RPMI8226 (cell line): ENCODE measurements at regions not wholly inside any gene's neighbourhood (a gene's known extent, or its start where the extent isn't known, plus 50 kb on each side); places are given as distances from the start of the nearest gene placed in this dataset.

ENCODE experiments used
- DNase-seq: peaks from one replicate; pipeline ENCODE4 v3.0.0-alpha.2; 2015

DNA sequence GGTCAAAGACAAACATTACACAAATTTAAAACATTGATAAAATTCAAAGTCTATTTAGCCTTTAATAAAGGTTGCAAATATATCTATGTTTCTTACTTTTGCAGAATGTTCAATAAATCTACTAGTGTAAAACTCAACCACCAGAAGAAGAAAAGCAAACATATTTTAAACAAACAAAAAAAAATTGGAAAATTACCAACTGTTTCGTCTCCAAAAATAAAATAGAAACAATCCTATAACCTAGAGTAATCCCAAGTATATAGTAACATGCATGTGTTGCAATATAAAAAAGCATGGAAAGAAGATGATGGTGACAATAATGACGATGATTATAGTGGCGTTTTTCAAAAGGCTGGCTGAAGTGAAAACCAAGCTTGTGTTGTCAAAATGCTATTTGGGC, 86.0 kb upstream of the PAPPA start:
- DNase-seq = no peak

DNA sequence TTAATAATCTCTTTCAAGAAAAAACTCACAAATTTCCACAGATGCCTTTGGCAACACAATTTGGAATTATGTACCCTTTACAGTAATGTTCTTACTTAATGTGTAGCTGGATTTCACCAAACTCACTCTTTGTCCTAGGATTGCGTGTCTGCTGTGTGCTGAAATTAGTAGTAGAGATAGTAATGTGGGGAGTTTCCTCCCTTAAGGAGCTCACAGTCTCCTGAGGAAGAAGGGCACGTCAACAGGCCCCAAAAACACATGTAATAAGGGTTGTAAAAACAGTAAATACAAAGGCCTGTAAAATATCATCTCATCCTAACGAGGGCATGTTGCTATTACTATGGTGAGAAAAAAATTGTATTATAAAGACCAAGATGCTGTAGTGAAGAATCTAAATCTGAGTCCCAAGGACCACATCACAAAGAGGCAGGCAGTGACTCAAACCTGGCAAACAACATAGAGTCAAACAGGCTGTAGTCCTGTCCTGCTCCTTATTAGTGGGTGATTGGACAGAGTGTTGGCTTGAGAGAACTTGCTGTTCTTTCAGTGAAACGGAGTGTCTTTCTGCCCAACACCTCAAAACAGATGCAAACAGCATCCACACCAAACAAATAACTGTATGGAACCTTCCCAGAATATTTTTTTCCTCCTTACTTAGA, 83.2 kb upstream of the PAPPA start:
- DNase-seq = no peak

DNA sequence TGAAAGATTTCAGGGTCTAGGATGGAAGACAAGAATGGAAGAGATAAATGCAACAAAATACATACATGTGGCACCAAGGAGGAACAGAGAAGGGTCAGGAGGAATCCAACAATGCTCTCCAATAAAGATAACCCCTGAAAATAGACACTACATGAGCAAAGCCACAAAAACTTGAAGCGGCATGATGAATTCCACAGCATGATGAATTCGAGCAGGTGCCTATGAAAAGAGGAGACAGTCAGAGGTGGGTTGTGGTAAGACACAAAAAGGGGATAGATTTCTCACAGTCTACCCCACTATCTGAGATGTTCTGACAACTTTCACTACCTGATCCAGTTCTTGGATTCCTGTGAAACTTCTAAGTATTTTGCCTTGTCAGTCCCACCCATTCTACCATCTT, 81.5 kb upstream of the PAPPA start:
- no peak for DNase-seq

- DNase-seq = no peak
Measured at GRCh38 chr9:116073826-116074225, 79.8 kb upstream of the PAPPA start.

DNA sequence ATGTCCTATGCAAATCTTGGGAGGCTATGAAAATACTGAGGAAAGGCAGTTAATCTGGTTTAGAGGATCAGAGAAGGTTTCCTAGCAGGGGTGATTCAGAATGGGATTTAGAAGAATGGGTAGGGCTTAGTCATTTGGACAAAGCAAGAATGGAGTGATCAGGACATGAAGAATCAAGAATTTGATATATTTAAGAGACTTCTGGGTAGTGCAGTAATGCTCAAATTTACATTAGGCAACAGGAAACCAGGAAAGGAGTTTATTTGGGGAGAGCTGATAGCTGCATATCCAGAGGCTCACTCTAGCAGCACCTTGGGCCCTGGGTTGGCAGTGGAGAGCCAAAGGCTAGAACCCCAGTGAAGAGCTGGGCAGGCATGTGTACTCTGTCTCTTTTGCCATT, 78.9 kb upstream of the PAPPA start:
- no peak for DNase-seq

DNA sequence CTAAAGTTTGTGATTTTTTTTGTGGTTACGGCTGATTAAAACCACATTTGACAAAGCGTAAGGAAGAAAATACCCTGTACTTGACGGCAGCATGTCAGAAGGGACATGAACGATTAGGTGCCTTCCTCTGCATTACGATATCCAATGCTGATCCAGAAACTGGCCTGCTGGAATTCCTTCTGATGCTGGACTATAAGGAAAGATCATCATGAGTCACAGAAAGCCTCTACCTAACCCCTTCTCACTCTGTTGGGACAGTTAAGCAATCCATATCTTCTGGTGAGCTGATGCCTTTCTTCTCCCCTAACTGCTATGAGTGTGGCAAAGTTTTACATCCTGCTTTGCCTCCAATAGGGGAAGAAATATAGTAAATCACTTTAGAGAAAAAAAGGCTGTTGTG, 78.4 kb upstream of the PAPPA start:
- DNase-seq = no peak

DNA sequence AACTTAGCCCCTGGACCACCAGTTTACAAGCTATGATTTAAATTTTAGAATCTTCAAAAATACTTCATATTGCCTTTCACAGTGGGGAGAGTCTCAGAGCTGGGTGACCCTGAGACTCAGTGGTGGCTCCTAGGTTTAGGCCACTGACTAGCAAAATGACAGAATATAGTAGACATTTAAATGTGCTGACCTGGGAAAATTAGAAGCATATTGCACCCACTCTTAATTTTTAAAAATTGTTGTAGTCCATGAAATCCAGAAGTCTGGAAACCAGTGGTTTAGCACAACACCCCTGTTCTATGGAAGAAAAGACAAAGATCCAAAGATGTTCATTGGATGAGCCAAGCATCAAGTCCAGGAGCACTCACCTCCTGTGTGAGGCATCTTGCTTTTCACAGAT, 75.0 kb upstream of the PAPPA start:
- DNase-seq = no peak

- DNase-seq = no peak
Measured at GRCh38 chr9:116080561-116080960, 73.0 kb upstream of the PAPPA start.

DNA sequence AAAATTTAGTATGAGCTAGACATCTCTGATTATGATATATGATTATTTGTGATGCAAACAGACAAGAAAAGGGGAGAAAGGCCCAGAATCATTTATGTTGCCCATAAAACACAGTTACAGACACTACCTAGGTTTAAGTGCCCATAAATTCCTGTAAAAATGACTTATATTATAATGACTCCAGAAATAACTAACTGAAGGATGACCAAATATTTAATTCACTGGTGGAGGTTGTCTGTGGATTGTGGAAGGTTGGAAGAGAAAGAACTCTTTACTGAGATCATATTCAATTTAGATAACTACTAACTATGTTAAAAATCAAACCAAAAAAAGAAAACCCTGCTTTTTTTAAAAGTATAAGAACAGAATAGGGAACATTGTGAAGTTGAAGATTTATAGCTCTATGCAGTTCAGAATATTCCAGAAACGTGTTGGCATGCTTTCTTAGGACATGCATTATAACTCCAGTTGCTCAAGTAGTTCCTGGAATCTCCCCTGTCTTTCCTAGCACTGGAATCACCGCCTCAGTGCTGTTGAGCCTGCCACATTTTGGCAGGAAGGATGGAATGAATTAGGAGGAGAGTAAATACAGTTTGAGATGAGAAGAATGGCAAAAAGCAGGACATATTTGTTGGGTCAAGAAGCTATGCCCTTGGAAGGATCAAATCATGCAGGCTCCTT, 72.0 kb upstream of the PAPPA start:
- DNase-seq = no peak

- no peak for DNase-seq
Measured at GRCh38 chr9:116083837-116084236, 69.8 kb upstream of the PAPPA start.

DNA sequence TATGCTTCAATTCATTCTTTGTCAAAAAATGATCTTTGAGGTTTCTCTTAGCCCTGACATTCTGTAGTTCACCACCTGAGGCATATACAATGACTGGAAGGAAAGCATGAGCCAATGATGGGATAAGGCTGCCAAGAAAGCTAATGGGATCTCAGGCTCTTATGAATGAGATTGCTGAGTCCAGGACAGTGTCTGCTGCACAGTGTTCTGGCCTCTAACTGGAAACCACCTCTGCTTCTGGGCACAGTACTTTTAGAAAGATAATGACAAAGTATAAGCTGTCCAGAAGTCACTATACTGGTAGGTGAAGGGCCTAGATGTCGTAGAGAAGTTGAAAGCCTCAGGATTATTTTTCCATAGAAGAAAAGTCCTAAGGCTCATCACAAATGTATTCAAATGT, 69.1 kb upstream of the PAPPA start:
- no peak for DNase-seq

- no peak for DNase-seq
Measured at GRCh38 chr9:116087246-116087645, 66.3 kb upstream of the PAPPA start.

DNA sequence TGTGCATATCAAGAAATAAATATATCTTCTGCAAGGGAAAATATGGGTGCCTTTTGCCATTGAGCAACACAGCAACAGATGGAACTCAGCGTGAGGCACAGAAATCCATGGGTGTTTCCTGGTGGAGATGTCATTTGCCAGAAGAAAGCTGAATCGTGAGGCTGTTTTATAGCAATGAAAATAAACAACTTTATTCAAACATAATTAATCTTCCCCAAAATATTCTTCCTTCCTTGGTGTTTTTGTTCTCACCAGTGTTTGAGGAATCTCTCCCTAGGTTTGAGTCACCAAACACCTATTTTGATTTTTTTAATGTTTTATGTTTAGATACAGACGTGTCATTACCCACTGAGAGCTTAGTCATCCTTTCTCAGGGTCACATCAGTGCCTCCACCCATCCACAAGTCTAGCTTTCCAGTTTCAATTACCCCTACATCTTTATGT, 65.8 kb upstream of the PAPPA start:
- no peak for DNase-seq

- no peak for DNase-seq
Measured at GRCh38 chr9:116088396-116088795, 65.2 kb upstream of the PAPPA start.

DNA sequence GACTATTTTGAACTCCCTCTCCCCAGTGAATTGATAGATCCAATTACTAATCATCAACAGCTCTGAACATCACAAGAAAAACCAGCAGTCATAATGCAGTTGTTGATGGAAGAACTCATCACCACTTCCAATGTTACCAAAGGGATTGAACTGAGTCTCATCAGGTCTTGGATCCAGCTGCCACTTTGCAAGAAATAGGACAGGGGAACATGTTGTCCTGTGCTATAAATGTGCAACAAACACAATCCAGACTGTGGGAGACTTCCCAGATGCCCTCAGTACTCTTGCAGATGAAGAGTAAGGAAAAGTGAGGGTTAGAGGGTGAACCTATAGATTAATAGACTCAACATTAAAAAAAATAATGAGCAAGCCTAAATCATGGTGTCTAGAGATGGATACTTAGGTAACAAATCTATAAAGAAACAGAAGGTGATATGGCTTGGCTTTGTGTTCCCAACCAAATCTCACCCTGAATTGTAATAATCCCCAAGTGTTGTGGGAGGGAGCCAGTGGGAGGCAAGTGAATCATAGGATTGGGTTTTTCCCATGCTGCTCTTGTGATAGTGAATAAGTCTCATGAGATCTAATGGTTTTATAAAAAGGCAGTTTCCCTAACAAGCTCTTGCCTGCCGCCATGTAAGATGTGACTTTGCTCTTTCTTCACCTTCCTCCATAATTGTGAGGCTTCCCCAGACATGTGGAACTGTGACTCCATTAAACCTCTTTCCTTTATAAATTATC, 63.4 kb upstream of the PAPPA start:
- no peak for DNase-seq

- DNase-seq = no peak
Measured at GRCh38 chr9:116094846-116095245, 58.7 kb upstream of the PAPPA start.

DNA sequence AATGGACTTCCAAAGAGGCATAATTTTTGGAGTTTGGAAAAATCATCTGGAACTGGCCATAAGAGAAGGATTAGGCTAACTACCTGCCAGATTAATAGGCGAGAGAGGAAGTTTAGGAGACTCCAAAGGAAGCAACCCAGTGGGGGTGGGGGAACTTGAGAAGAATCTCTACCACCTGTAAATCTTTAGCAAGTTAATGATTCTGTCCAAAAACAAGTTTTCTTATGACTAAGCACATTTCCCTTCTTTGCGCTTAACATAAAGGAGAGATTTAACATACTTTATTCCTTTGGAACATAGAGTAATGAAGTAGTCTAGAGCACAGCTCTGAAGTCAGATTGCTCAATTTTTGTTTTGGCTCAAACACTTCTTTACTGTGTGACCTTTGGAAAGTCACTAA, 58.2 kb upstream of the PAPPA start:
- no peak for DNase-seq

- DNase-seq = no peak
Measured at GRCh38 chr9:116096046-116096445, 57.5 kb upstream of the PAPPA start.

GRCh38 chr9:116096853-116097252, 56.7 kb upstream of the PAPPA start:
- no peak for DNase-seq

- no peak for DNase-seq
Measured at GRCh38 chr9:116098476-116098875, 55.1 kb upstream of the PAPPA start.

DNA sequence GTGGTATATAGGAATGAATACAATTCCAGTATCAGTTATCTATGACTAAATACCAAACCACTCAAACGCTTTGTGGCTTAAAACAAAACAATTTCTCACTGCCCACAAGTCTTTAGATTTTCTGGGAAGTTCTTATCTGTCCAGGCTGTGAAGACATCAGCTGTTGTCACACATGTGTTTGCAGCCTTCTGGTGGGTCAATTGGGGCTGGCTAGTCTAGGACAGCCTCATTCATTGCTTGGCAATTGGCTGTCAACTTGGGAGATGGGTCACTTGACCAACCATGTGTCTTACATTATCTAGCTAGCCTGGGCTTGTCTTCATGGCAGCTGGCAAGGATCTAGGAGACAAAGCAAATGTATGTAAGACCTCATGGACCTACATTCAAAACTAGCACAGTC, 53.8 kb upstream of the PAPPA start:
- no peak for DNase-seq

GRCh38 chr9:116100711-116101121, 52.9 kb upstream of the PAPPA start:
- DNase-seq = no peak

- DNase-seq = no peak
Measured at GRCh38 chr9:116101516-116101915, 52.1 kb upstream of the PAPPA start.

DNA sequence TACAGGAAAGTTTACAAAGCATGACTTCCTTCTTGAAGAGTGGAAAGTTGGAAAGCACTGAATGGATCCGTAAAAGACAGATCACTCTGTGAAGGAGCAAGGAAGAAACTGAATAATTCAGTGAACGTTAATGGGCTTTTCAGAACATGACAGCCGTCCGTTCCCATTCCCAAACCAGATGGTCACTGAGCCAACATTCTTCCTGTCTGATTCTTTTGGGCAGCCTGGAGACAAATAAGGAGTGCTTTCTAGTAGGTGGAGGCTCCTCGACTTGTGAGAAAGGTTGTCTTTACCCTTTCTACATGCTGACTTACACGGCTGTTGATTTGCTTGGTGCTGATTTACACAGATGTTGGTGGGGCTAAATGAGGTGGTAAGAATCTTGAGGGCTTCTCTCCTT, 51.0 kb upstream of the PAPPA start:
- no peak for DNase-seq
